Choroid plexus epithelial cell (primary cell): ENCODE measurements at regions not wholly inside any gene's neighbourhood (a gene's known extent, or its start where the extent isn't known, plus 50 kb on each side); places are given as distances from the start of the nearest gene placed in this dataset.

Experiments
- DNase-seq: peaks from one replicate; pipeline ENCODE4 v3.0.0-alpha.2; 2010; ENCODE audit warnings: low read depth
- H3K4me3 ChIP-seq: 2 replicates; pipeline ENCODE4 v1.5.1; 2011; ENCODE audit warnings: low read depth, mild to moderate bottlenecking, control low read depth, low read length, moderate library complexity
- TF ChIP-seq, protein P1 (sequence below): conservative IDR thresholded peaks from 2 replicates; pipeline ENCODE4 v1.5.1; 2011; ENCODE audit warnings: low read depth, mild to moderate bottlenecking, control low read depth, inconsistent platforms, low read length, moderate library complexity

- no peak for DNase-seq
- TF ChIP-seq, protein P1, sequence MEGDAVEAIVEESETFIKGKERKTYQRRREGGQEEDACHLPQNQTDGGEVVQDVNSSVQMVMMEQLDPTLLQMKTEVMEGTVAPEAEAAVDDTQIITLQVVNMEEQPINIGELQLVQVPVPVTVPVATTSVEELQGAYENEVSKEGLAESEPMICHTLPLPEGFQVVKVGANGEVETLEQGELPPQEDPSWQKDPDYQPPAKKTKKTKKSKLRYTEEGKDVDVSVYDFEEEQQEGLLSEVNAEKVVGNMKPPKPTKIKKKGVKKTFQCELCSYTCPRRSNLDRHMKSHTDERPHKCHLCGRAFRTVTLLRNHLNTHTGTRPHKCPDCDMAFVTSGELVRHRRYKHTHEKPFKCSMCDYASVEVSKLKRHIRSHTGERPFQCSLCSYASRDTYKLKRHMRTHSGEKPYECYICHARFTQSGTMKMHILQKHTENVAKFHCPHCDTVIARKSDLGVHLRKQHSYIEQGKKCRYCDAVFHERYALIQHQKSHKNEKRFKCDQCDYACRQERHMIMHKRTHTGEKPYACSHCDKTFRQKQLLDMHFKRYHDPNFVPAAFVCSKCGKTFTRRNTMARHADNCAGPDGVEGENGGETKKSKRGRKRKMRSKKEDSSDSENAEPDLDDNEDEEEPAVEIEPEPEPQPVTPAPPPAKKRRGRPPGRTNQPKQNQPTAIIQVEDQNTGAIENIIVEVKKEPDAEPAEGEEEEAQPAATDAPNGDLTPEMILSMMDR = no peak
- H3K4me3 ChIP-seq = no peak overlapping the region
Measured at GRCh38 chr6:9399916-9400315, 964.6 kb upstream of the SLC35B3 start.

- H3K4me3 ChIP-seq = peak overlapping the region; percentile 36
- TF ChIP-seq, protein P1 = no peak
- DNase-seq = peak; percentile 2
Measured at GRCh38 chr6:9398767-9399373, 963.5 kb upstream of the SLC35B3 start.

DNA sequence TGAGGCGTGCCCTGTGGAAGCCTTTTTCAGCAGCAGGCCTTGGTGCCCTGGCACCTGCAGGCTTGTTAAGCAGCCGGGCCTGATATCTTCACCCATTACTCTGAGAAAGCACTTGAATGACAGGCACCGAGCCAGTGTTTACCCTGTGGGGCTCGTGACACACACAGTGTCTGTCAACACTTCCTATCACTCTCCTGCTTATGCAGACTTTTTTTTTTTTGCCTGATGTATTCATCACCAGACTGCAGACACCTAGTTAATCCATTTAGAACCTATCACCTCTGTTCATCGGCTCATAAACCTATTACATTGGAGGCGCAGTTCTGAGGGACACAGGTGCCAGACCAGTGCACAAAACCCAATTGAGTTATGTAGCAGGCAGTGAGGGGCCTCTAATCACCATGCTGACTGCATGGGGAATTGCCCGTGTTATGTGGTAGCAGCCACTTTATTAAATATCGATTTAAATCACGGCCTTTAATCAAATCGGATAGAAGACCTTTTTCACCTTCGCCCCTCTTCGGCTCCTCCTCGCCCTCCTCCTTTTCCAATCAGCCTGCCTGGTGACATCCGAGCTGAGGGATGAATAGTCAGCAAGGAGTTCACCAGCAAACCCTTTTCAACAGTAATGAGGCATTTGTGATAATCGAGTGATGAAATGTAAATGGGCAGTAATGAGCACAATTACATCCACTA is 962.9 kb upstream of the SLC35B3 start:
- TF ChIP-seq, protein P1 = no peak
- no peak for DNase-seq
- H3K4me3 ChIP-seq = no peak overlapping the region

- TF ChIP-seq, protein P1 = no peak
- DNase-seq = no peak
- no peak overlapping the region for H3K4me3 ChIP-seq
Measured at GRCh38 chr6:9388596-9388995, 953.3 kb upstream of the SLC35B3 start.

GRCh38 chr6:9380568-9380967 is 945.2 kb upstream of the SLC35B3 start:
- no peak for DNase-seq
- no peak overlapping the region for H3K4me3 ChIP-seq

GRCh38 chr6:9373308-9373707 is 938.0 kb upstream of the SLC35B3 start:
- DNase-seq = no peak
- TF ChIP-seq, protein P1 = no peak
- no peak overlapping the region for H3K4me3 ChIP-seq

More at GRCh38 chr6:9380568-9380967, 945.2 kb upstream of the SLC35B3 start:
- TF ChIP-seq, protein P1 = no peak

- no peak for DNase-seq
- H3K4me3 ChIP-seq = no peak overlapping the region
- TF ChIP-seq, protein P1 = no peak
Measured at GRCh38 chr6:9370480-9370879, 935.1 kb upstream of the SLC35B3 start.
